ENCODE measurements at regions not wholly inside any gene's neighbourhood (a gene's known extent, or its start where the extent isn't known, plus 50 kb on each side); places are given as distances from the start of the nearest gene placed in this dataset.

- Histone ChIP-seq H3K9ac (ENCODE audit: low read length) (no peak overlapping the region), H3K27ac (ENCODE audit: low read depth, low read length) (no peak overlapping the region), H3K4me2 (ENCODE audit: low read length) (no peak overlapping the region), H4K20me1 (ENCODE audit: insufficient read depth, low read length) (no peaks in the 10 kb centered on the region), H3K9me3 (ENCODE audit: insufficient read depth, low read depth, low read length) (no peaks in the 10 kb centered on the region), H3K27me3 (ENCODE audit: insufficient read depth, low read length) (no peaks in the 10 kb centered on the region), H3K4me3 (ENCODE audit: insufficient read depth, low read depth, low read length) (no peak overlapping the region), H2AFZ (ENCODE audit: low read depth, low read length) (peak overlapping the region; percentile 19), H3K79me2 (ENCODE audit: insufficient read depth, low read length) (no peaks in the 10 kb centered on the region), H3K4me1 (ENCODE audit: insufficient read depth, low read length) (peaks cover 7% of the 10 kb centered on the region), H3K36me3 (ENCODE audit: insufficient read depth, low read length) (no peaks in the 10 kb centered on the region)
- DNase-seq (ENCODE audit: low read depth) (peak; percentile 51), FAIRE-seq (no peak)
- no peak overlapping the region for H3K4me3 Mint-ChIP-seq (ENCODE audit: unreplicated experiment)
- H3K27me3 Mint-ChIP-seq (ENCODE audit: low read depth, unreplicated experiment), result no peaks in the 10 kb centered on the region
- no peaks in the 10 kb centered on the region for H3K36me3 Mint-ChIP-seq (ENCODE audit: low read depth, unreplicated experiment)
- H3K27ac Mint-ChIP-seq (ENCODE audit: unreplicated experiment), result peak overlapping the region; percentile 60
- peaks cover 23% of the 10 kb centered on the region for H3K4me1 Mint-ChIP-seq (ENCODE audit: low read depth, unreplicated experiment)
- H3K9me3 Mint-ChIP-seq (ENCODE audit: unreplicated experiment), result no peaks in the 10 kb centered on the region
- TF ChIP-seq EZH2 (IDR thresholded peaks at IDR 0.05; ENCODE audit: insufficient read depth, low read length) (no peak), CTCF (IDR thresholded peaks at IDR 0.05; ENCODE audit: insufficient read depth, low read depth, low read length) (no peak)
Observed at GRCh38 chr12:42859612-42860011, 270.1 kb upstream of the PRICKLE1 start.

DNA sequence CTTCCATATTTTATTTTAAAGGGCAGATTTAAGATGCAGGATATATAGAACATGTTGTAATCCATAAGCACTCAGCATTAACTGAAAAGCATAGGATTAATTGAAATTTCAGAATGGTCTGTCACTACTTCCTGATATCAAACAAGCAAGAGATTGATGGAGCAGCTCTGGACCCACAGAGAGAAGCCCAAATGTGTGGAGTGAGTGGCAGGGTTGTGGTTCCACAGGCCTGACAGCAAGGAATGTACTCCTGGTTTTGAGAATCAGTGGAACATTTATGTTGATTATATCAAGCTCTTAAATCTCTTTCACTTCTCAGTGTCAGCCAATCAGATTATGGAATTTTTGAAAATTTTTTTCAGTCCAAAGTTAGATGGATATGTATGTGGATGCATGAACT is 267.6 kb upstream of the PRICKLE1 start:
- TF ChIP-seq EZH2 (IDR thresholded peaks at IDR 0.05; ENCODE audit: insufficient read depth, low read length), result no peak
- TF ChIP-seq CTCF (IDR thresholded peaks at IDR 0.05; ENCODE audit: insufficient read depth, low read depth, low read length), result no peak
- Histone ChIP-seq H3K36me3 (ENCODE audit: insufficient read depth, low read length) (no peaks in the 10 kb centered on the region), H3K79me2 (ENCODE audit: insufficient read depth, low read length) (no peaks in the 10 kb centered on the region), H4K20me1 (ENCODE audit: insufficient read depth, low read length) (no peaks in the 10 kb centered on the region), H3K4me1 (ENCODE audit: insufficient read depth, low read length) (peaks cover 3% of the 10 kb centered on the region), H3K9me3 (ENCODE audit: insufficient read depth, low read depth, low read length) (no peaks in the 10 kb centered on the region), H2AFZ (ENCODE audit: low read depth, low read length) (no peak overlapping the region), H3K27me3 (ENCODE audit: insufficient read depth, low read length) (no peaks in the 10 kb centered on the region), H3K4me2 (ENCODE audit: low read length) (no peak overlapping the region), H3K4me3 (ENCODE audit: insufficient read depth, low read depth, low read length) (no peak overlapping the region), H3K27ac (ENCODE audit: low read depth, low read length) (no peak overlapping the region), H3K9ac (ENCODE audit: low read length) (no peak overlapping the region)
- Mint-ChIP-seq H3K4me1 (ENCODE audit: low read depth, unreplicated experiment) (peaks cover 19% of the 10 kb centered on the region), H3K36me3 (ENCODE audit: low read depth, unreplicated experiment) (no peaks in the 10 kb centered on the region), H3K9me3 (ENCODE audit: unreplicated experiment) (no peaks in the 10 kb centered on the region), H3K27me3 (ENCODE audit: low read depth, unreplicated experiment) (no peaks in the 10 kb centered on the region), H3K27ac (ENCODE audit: unreplicated experiment) (no peak overlapping the region), H3K4me3 (ENCODE audit: unreplicated experiment) (no peak overlapping the region)
- DNase-seq (ENCODE audit: low read depth) (peak; percentile 29), FAIRE-seq (no peak)

DNA sequence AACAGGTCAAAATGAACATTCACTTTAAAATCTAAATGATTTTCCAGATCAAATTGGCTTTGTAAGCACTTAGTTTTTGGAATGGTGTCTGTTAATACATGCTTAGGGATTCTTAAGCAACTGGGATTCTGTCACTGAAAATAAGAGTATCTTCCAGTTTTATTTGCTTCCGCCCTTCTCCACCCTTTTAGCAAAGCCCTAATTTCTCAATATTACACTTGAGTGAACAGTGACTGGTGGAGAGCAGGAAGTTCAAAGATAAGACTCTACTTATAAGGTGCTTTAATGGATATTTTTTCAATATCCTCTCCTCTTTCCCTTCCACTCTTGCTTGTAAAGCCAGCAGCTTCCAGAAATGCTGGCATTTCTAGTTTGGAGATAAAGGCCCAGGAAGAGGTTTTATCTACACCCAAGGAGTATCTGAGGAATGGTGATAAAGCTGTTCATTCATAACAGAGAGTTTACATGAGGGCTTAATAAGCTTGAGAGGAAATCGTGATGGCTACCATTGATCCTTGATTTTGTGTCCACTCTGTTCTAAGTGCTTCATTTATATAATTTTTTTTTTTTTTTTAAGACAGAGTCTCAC is 265.9 kb upstream of the PRICKLE1 start:
- H3K9me3 ChIP-seq (ENCODE audit: insufficient read depth, low read depth, low read length), result no peaks in the 10 kb centered on the region
- no peak overlapping the region for H3K27ac ChIP-seq (ENCODE audit: low read depth, low read length)
- Mint-ChIP-seq H3K36me3 (ENCODE audit: low read depth, unreplicated experiment) (no peaks in the 10 kb centered on the region), H3K4me3 (ENCODE audit: unreplicated experiment) (no peak overlapping the region), H3K27ac (ENCODE audit: unreplicated experiment) (no peak overlapping the region), H3K4me1 (ENCODE audit: low read depth, unreplicated experiment) (peaks cover 11% of the 10 kb centered on the region), H3K9me3 (ENCODE audit: unreplicated experiment) (no peaks in the 10 kb centered on the region), H3K27me3 (ENCODE audit: low read depth, unreplicated experiment) (no peaks in the 10 kb centered on the region)
- H3K4me3 ChIP-seq (ENCODE audit: insufficient read depth, low read depth, low read length), result no peak overlapping the region
- no peak for TF ChIP-seq CTCF (IDR thresholded peaks at IDR 0.05; ENCODE audit: insufficient read depth, low read depth, low read length)
- TF ChIP-seq EZH2 (IDR thresholded peaks at IDR 0.05; ENCODE audit: insufficient read depth, low read length), result no peak
- H3K4me2 ChIP-seq (ENCODE audit: low read length), result no peak overlapping the region
- H3K4me1 ChIP-seq (ENCODE audit: insufficient read depth, low read length), result no peaks in the 10 kb centered on the region
- FAIRE-seq (no peak), DNase-seq (ENCODE audit: low read depth) (no peak)
- no peak overlapping the region for H2AFZ ChIP-seq (ENCODE audit: low read depth, low read length)
- no peaks in the 10 kb centered on the region for H3K27me3 ChIP-seq (ENCODE audit: insufficient read depth, low read length)
- H3K79me2 ChIP-seq (ENCODE audit: insufficient read depth, low read length), result no peaks in the 10 kb centered on the region
- no peak overlapping the region for H3K9ac ChIP-seq (ENCODE audit: low read length)
- no peaks in the 10 kb centered on the region for H4K20me1 ChIP-seq (ENCODE audit: insufficient read depth, low read length)
- no peaks in the 10 kb centered on the region for H3K36me3 ChIP-seq (ENCODE audit: insufficient read depth, low read length)
